HG02870 (cell line): ENCODE measurements at regions not wholly inside any gene's neighbourhood (a gene's known extent, or its start where the extent isn't known, plus 50 kb on each side); places are given as distances from the start of the nearest gene placed in this dataset.
A peak's percentile ranks its signal among the peaks of the same experiment; 100 is the strongest.
"Not testable (repeated sequence)": the region's sequence is repeated elsewhere in the genome, so short reads cannot be mapped to it uniquely, and the experiment has no call there.

Source experiments
- ATAC-seq: cut with Tn5 transposase; IDR thresholded peaks from one replicate; pipeline ENCODE4 v1.9.1; 2021; ENCODE audit warnings: mild to moderate bottlenecking, moderate library complexity; ENCODE audit not compliant: unreplicated experiment

DNA sequence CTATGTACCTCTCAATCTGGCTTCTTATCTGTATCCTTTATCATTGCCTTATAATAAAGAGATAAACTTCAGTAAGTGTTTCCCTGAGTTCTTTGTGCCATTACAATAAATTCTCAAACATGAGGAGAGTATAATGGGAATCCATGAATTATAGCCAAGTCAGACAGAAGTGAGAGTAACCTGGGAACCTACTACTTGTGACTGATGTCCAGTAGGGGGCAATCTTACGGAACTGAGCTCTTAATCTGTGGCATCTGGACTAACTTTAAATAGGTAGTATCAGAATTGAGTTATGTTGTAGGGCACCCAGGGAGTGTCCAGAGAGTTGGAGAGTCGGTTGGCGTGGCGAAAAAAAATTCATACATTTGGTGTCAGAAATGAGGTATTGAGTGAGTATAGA is 542.6 kb downstream of the ZBBX start:
- peak; percentile 62 for ATAC-seq

DNA sequence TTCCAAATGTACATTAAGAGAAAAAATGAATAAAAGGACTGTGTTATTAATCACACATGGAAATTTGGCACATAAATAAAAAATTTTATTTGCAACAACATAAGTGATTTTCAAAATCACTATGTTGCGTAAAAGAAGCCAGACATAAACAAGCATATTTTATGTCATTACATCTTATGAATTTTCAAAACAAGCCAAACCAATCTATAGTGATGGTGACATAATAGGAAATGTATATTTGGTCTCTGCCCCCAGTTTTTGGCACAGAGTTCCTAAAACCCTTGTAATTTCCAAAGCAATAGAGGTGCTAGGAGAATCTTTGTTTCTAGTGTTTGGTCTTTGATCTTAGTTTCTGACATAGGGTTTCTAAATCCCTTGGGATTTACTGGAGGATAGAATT is 543.3 kb downstream of the ZBBX start:
- ATAC-seq: no peak

DNA sequence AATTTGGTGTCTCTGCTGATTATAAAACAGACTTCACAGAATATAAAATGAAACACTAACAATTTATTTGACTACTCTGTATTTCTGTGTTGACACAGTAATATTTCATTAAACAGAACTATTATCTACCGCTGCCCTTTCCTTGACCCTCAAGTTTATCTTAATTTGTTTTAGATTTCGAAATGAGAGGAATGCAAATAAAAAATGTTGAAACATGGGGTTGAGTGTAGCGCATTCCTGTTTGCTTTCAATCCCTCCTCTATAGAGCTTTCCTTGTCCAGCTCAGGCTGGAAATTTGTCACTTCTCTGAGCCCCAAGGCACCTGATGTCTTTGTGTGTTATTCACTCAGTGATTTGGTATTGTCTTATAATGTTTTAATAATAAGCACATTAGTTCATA is 550.2 kb downstream of the ZBBX start:
- no peak for ATAC-seq

DNA sequence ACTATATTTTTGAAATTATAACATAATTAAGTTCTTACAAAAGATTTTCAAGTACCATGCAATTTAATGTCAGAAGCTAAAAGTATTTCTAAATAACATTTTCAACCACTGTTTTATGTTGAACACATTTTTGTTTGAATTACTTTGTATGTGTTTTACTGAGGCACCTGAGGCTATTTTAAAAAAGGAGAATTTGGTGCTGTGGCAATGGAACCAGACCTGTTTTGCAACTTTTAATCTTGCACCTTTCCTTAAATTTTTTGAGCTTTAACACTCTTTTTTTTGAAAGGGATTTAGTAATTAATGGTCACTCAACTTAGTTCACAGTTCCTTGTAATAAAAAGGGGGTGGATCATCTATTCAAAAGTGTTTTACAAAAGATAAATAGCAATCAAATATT is 561.6 kb downstream of the ZBBX start:
- ATAC-seq: no peak

DNA sequence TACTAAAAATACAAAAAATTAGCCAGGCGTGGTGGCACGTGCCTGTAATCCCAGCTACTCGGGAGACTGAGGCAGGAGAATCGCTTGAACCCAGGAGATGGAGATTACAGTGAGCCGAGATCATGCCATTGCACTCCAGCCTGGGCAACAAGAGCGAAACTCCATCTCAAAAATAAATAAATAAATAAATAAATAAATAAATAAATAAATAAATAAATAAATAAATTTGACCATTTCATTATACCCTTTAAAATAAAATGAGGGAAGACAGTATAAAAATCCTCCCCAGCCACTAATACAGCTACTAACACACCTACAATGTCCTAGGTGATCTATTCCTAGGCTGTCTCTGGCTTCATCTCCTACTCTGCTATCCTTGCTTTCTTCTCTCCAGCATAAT is 562.8 kb downstream of the ZBBX start:
- not testable (repeated sequence) for ATAC-seq

DNA sequence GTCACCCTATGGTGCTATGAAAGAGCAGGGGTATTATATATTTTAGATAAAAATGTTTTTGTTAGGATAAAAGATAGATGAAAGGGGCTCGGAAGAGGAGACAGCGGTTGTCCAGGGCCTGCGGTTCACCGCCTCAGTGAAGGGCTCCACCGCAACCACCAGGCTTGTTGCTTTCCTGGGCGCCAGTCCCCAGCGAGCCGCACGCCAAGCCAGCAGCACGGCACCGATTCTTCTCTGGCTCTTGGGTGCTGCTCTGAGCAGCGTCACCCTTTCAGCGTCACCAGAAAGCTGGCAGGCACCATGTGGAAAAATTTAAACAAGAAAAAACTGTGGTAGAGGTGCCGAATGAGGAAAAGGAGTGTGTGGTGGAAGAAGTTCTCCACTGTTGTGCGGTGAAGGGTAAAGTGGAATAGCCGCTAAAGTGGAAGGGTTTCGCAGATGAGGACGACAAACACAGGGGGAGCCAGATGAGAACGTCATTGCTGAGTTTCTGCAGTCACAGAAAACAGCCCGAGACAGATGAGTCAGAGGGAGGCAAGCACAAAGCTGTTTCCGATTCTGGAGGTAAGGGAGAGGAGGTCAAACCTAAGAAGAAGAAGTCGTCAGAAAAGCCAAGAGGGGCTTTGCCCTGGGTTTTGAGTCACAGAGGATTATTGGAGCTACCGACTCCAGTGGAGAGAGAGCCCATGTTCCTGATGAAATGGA is 569.2 kb downstream of the ZBBX start:
- no peak for ATAC-seq

DNA sequence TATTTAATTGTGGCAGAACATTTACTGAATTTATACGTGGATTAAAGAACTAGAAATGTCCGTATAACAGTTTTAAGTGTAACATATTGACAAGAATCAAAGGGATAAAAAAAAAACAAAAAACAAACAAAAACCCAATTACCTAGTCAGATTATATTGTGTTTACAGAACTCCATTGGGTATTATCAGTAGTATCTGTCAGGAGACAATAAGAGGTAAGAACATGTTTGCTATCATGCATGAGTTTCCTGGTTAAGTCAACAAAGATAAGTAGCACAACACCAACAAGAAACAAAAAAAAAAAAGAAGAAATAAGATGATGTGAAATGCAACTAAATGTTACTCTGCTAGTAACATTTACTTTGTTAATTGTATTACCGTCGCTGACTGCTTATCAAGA is 570.6 kb downstream of the ZBBX start:
- ATAC-seq: no peak

DNA sequence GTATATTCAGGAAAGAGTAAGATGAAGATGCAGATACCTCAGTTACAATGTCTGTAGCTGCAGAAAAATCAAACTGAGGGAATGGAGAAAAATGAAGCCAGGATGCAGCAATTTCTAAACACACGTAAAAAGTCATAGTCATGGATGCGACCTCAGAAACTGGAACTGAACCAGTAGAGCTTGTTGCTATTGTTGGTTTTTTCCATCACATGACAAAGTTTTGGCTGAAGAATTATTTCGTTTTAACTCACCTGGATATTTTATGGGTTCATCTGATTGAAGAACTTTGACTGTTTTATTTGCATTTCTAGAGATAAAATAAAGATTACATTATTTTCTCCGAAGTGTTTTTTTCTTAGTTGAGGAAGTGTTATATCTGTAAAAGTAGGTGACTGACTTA is 591.2 kb downstream of the ZBBX start:
- no peak for ATAC-seq

DNA sequence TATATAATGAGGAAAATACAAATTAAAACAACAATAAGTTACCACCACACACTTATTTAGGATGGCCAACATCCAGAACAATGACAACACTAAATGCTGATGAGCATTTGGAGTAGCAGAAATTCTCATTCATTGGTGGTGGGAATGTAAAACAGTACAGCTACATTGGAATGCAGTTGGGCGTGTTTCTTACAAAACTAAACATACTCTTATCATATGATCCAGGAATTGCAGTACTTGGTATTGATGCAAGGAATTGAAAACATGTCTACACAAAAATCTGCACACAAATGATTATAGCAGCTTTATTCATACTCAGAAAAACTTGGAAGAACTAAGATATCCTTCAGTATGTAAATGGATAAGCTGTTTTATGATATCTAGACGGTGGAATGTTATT is 594.2 kb downstream of the ZBBX start:
- ATAC-seq: no peak

DNA sequence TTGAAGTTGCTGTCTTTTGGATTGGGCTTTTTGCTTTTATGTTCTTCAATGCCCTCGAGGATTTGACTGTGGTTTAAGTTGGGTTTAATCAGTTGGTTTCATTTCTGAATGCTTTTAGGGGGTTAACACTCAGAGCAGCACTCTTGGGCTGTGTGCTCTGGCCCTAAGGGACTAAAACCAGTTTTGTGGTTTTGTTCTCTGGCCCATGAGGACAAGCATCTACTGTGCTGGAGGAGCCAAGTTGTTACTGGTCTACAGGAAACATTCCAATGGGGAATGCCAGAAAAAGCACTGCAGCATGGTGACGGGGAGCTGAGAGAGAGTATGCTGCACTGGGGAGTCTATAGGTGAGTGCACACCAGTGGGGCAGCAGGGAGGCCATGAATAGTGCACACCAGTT is 596.9 kb downstream of the ZBBX start:
- ATAC-seq: no peak

DNA sequence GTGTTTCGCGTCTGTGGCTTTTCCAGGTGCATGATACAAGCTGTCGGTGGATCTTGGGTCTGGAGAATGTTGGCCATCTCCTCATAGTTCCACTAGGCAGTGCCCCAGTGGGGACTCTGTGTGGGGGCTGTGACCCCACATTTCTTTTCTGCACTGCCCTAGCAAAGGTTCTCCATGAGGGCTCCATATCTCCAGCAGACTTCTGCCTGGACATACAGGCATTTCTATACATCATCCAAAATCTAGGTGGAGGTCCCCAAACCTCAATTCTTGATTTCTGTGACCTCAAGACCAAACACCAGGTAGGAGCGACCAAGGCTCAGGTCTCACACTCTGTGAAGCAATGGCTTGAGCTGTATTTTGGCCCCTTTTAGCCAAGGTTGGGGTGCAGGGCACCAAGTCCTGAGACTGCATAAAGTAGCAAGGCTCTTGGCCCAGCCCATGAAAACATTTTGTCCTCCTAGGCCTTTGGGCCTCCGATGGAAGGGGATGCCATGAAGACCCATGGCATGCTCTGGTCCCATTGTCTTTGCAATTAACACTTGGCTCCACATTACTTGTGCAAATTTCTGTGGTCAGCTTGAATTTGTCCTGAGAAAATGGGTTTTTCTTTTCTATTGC is 615.3 kb downstream of the ZBBX start:
- ATAC-seq: no peak

DNA sequence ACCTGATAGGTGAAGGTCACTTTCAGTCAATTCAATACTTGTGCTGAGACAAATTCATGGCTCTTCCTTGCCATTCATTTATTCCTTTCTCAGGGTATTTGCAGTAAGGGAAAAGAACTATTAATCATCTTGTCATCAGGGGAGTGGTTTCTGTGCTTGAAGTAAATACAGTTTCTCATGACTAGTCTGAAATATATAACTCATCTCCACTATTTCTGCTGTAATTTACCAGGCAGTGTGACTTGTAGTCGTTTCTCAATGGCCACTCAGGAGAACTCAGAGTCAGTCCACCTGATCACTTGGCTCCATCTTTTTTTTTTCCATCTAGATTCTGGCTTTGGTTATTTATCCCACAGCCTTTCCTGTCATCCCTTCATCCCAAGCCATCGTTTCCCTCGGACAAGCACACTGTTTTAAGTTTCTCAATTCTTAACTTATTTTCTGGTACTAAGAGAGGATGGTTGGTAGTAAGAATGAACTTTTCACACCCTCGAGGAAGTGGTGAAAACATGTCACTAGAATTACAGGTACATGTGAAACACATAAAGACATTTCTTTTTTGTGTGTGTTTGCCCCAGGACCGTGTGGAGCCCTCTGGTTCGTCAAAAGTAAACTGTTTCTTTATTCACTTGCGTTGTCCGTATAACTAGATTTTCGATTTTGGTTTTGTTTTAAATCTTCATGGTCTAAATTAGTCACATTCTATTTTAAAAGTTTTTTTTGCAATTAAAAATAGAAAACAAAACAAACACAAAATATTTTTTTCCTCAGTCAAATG is 620.2 kb downstream of the ZBBX start:
- no peak for ATAC-seq

DNA sequence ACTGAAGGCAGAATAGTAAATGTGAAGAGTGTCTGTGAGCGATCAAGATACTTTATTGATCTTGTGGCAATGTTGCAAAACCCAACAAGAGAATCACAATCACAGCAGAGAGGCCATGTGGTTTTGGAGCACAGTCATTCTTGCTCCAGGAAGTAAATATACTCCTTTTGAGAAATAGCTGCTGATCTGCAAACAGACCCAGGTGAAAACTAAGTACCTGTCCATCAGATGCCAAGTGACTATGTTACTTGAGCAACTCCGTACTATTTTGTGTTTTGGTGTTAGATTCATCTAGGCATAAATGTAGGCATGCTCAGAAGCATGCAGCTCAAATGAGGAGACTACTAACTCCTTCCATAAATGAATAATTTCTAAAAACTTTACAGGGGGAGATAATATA is 627.9 kb downstream of the ZBBX start:
- no peak for ATAC-seq

DNA sequence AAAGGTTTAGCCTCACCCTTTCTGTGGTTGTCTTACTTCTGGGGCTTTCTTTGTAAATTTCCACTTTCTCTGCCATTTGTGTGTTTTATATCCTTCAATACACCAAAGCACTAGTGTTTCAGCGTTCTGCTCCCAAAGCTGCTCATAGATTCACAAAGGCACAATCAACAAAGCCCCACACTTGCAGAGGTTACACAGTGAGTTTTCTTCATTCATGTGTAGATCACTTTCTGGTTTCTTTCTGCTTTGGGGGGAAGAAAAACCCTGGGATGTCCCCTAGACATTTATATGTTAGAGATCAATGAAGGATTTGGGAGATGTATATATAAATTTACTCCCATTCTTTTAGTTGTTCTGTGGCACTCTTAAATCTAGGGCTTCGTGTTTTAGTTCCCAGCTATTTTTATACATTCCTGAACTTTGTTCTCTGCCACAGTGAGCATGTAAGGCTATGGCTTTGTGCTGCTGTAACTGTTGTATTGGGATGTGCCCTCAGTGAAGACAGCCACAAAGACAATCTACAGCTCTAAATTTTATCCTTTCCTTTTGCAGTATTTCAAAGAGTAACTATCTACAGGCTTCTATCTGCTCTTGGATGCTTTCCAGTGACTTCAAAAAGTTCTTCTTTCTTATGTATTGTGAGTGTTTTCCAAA is 636.5 kb downstream of the ZBBX start:
- ATAC-seq: no peak

DNA sequence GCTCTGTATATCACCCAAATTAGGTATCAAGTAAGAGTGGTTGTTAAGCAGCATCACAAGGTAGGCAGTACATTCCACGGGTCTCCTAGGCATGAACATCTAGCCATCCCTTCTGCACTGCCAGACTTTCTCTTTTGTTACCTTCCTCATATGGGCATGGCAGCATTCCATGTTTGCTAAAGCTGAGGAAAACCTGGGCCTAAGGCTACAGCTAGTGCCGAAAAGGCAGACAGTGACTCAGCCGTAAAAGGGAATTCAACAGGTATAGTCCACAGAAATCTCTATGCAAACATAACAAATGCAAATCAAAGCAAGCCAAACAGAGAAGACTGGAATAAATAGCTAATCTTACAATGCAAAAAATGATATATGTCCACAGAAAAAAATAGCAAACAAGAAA is 645.4 kb downstream of the ZBBX start:
- no peak for ATAC-seq

DNA sequence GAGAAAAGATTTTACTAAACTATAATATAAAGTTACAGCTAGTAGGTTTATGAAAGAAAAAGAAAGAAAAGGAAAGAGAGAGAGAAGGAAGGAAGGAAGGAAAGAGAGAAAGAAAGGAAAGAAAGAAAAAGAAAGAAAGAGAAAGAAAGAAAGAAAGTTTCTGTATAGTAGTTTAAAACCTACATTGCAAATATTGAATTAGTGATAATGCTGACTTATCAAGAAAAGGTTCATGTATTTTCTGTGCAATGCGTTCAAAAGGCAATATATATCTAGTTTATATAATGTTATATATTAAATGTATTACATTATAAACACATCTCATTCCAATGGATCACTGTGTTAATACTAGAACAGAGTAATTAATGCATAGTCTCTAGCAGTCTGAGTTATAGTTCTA is 648.4 kb downstream of the ZBBX start:
- no peak for ATAC-seq

DNA sequence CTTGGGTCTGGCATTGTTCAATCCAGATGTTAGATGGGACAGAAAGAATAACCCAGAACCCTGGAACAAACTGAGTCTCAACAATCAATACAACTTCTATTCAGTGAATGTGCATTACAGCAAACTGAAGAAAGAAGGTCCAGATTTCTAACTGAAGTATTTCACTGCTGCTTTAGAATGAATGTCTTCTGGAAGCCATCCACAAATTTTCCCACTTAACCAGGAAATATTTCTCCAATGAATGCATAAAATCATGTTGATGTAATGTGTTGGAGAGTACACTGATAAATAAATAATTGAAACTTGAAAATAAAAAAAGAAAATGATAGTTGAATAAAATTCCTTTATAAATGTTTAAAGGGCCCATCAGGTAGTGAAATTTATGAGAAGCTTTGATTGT is 658.6 kb downstream of the ZBBX start:
- ATAC-seq: no peak

DNA sequence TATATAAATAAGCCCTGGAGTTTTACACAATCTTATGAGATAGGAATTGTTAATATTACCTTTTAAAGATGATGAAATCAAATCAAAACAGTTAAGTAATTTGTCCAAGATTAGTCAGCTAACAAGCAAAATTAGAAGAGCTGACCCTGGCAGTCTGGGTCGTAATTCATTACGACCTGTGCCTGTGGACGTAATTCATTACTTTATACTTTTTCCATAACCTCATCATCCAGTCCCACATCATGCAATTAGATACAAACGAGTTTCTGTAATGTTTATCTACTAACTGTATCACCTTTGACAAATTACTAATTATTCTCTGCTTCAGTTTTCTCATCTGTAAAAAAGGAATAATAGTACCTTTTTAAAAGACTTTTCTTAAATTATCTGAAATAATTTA is 665.9 kb downstream of the ZBBX start:
- ATAC-seq: no peak

DNA sequence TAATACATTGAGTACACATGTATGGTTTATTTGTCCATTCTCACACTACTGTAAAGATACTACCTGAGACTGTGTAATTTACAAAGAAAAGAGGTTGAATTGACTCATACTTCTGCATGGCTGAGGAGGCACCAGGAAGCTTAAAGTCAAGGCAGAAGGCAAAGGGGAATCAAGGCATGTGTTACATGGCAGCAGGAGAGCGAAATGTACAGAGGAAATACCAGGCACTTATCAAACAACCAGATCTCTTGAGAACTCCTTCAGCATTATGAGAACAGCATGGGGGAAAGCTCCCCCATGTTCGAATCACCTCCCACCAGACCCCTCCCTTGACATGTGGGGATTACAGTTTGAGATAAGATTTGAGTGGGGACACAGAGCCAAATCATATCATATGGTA is 666.3 kb downstream of the ZBBX start:
- no peak for ATAC-seq

DNA sequence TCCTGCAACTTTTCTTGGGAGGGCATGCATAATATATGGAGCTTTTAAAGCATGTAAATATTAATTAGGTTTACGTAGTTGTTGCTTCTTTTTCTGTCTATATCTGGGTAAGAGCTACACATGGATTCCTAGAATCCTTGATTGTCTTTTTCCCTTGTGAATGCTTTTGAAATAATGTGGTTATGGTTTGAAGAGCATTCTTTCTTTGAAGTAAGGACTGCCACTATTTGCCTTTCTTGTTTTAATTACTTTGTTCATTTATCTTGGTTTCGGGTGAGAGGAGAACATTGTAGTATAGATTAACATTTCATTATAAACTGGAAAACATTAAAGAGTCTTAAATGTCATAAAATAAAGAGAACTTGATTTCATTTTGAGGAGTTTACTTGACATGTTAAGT is 674.0 kb downstream of the ZBBX start:
- no peak for ATAC-seq

DNA sequence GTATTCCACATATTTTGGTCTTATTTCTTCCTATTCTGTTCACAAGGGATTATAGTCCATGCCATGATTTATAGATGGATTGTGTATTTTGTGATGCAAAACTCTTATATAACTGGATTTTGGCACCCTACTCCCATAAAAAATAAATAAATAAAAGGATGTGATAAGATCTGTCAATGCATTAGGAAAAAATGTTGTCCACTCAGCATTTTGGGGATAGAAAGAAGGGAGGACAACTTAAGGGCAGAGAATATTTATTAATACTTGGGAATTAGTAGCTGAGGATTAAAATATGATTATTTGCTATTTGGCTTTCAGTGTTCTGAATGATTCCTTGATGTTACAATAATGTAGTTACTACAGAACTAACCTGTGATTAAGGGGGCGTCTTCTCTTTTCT is 682.6 kb downstream of the ZBBX start:
- ATAC-seq: no peak

DNA sequence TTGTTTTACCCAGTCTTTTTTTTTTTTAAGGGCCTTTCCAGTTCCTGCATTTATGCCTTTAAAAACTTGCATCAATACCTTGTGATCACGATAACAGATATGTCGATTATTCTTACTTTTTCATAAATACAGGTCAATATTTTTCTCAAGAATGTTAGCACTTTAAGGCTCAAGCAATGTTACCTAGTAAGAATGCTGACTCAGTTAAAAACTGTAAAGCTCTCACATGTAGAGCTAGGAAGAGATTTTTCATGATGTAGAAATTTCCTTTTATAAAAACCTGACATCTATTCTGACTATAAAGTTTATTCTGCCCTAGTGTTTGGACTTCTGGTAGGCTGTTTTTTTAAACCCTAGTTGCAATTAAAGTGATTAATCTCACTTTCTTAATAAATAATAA is 684.0 kb downstream of the ZBBX start:
- no peak for ATAC-seq
